ENCODE measurements at regions not wholly inside any gene's neighbourhood (a gene's known extent, or its start where the extent isn't known, plus 50 kb on each side); places are given as distances from the start of the nearest gene placed in this dataset.
"Not testable (repeated sequence)": the region's sequence is repeated elsewhere in the genome, so short reads cannot be mapped to it uniquely, and the experiment has no call there.

- Histone ChIP-seq H3K9me2 (replicated peaks; ENCODE audit: control insufficient read depth, low read length) (no peaks in the 10 kb centered on the region), H3K4me2 (ENCODE audit: low read length) (no peak overlapping the region), H4K20me1 (ENCODE audit: control insufficient read depth, insufficient read depth, low read depth, low read length) (no peaks in the 10 kb centered on the region), H3K36me3 (ENCODE audit: control insufficient read depth, low read length) (no peaks in the 10 kb centered on the region), H3K27ac (ENCODE audit: low read depth, low read length) (no peak overlapping the region), H3K4me3 (ENCODE audit: low read length) (no peak overlapping the region), H3F3A (ENCODE audit: control insufficient read depth, insufficient read depth) (no peaks in the 10 kb centered on the region), H3K27me3 (ENCODE audit: control insufficient read depth, low read length) (peaks cover 9% of the 10 kb centered on the region; the same call in 1 of the 2 replicates), H3K9me3 (ENCODE audit: control insufficient read depth, insufficient read depth, low read length) (no peaks in the 10 kb centered on the region), H3K4me1 (ENCODE audit: control insufficient read depth, low read length) (no peaks in the 10 kb centered on the region), H3K79me2 (ENCODE audit: control insufficient read depth, low read length) (no peaks in the 10 kb centered on the region)
- TF ChIP-seq EZH2phosphoT487 (IDR thresholded peaks at IDR 0.05; ENCODE audit: borderline replicate concordance, low read length), result no peak
- TF ChIP-seq CTCF (IDR thresholded peaks at IDR 0.05; ENCODE audit: low read depth, low read length, poor library complexity, severe bottlenecking), result no peak
Measured at GRCh38 chr3:184456476-184456875, 76.6 kb downstream of the CHRD start.

- TF ChIP-seq CTCF (IDR thresholded peaks at IDR 0.05; ENCODE audit: low read depth, low read length, poor library complexity, severe bottlenecking) (no peak), EZH2phosphoT487 (IDR thresholded peaks at IDR 0.05; ENCODE audit: borderline replicate concordance, low read length) (no peak)
Measured at GRCh38 chr3:184457329-184457728, 77.5 kb downstream of the CHRD start.

GRCh38 chr3:184457784-184458377 is 78.0 kb downstream of the CHRD start:
- peaks cover 16% of the 10 kb centered on the region for H3K27me3 ChIP-seq (ENCODE audit: control insufficient read depth, low read length)
- not testable (repeated sequence) for H3K4me2 ChIP-seq (ENCODE audit: low read length); H3K4me3 ChIP-seq (ENCODE audit: low read length); H3K79me2 ChIP-seq (ENCODE audit: control insufficient read depth, low read length); H4K20me1 ChIP-seq (ENCODE audit: control insufficient read depth, insufficient read depth, low read depth, low read length); H3K27ac ChIP-seq (ENCODE audit: low read depth, low read length); H3K36me3 ChIP-seq (ENCODE audit: control insufficient read depth, low read length); H3K4me1 ChIP-seq (ENCODE audit: control insufficient read depth, low read length); H3K9me2 ChIP-seq (replicated peaks; ENCODE audit: control insufficient read depth, low read length); H3K9me3 ChIP-seq (ENCODE audit: control insufficient read depth, insufficient read depth, low read length); H3F3A ChIP-seq (ENCODE audit: control insufficient read depth, insufficient read depth)

More at GRCh38 chr3:184457329-184457728, 77.5 kb downstream of the CHRD start:
- H3K79me2 ChIP-seq (ENCODE audit: control insufficient read depth, low read length), result no peaks in the 10 kb centered on the region
- H3K9me2 ChIP-seq (replicated peaks; ENCODE audit: control insufficient read depth, low read length), result no peaks in the 10 kb centered on the region
- no peak overlapping the region for H3K4me3 ChIP-seq (ENCODE audit: low read length)
- no peaks in the 10 kb centered on the region for H3K36me3 ChIP-seq (ENCODE audit: control insufficient read depth, low read length)
- H3K27ac ChIP-seq (ENCODE audit: low read depth, low read length), result no peak overlapping the region
- no peak overlapping the region for H3K4me2 ChIP-seq (ENCODE audit: low read length)
- H3K4me1 ChIP-seq (ENCODE audit: control insufficient read depth, low read length), result no peaks in the 10 kb centered on the region
- no peaks in the 10 kb centered on the region for H3K9me3 ChIP-seq (ENCODE audit: control insufficient read depth, insufficient read depth, low read length)
- peaks cover 14% of the 10 kb centered on the region; the same call in 1 of the 2 replicates for H3K27me3 ChIP-seq (ENCODE audit: control insufficient read depth, low read length)
- H3F3A ChIP-seq (ENCODE audit: control insufficient read depth, insufficient read depth), result no peaks in the 10 kb centered on the region
- H4K20me1 ChIP-seq (ENCODE audit: control insufficient read depth, insufficient read depth, low read depth, low read length), result no peaks in the 10 kb centered on the region

GRCh38 chr3:184459355-184459754 is 79.5 kb downstream of the CHRD start:
- H3K27me3 ChIP-seq (ENCODE audit: control insufficient read depth, low read length), result peaks cover 18% of the 10 kb centered on the region
- H3K27ac ChIP-seq (ENCODE audit: low read depth, low read length), result no peak overlapping the region
- TF ChIP-seq CTCF (IDR thresholded peaks at IDR 0.05; ENCODE audit: low read depth, low read length, poor library complexity, severe bottlenecking) (no peak), EZH2phosphoT487 (IDR thresholded peaks at IDR 0.05; ENCODE audit: borderline replicate concordance, low read length) (no peak)
- H3K36me3 ChIP-seq (ENCODE audit: control insufficient read depth, low read length), result no peaks in the 10 kb centered on the region
- H3K9me3 ChIP-seq (ENCODE audit: control insufficient read depth, insufficient read depth, low read length), result no peaks in the 10 kb centered on the region
- H3K79me2 ChIP-seq (ENCODE audit: control insufficient read depth, low read length), result no peaks in the 10 kb centered on the region
- no peak overlapping the region for H3K4me3 ChIP-seq (ENCODE audit: low read length)
- no peaks in the 10 kb centered on the region for H4K20me1 ChIP-seq (ENCODE audit: control insufficient read depth, insufficient read depth, low read depth, low read length)
- H3F3A ChIP-seq (ENCODE audit: control insufficient read depth, insufficient read depth), result no peaks in the 10 kb centered on the region
- H3K4me2 ChIP-seq (ENCODE audit: low read length), result no peak overlapping the region
- H3K4me1 ChIP-seq (ENCODE audit: control insufficient read depth, low read length), result no peaks in the 10 kb centered on the region
- no peaks in the 10 kb centered on the region for H3K9me2 ChIP-seq (replicated peaks; ENCODE audit: control insufficient read depth, low read length)
